GM12875 (cell line): ENCODE measurements at regions not wholly inside any gene's neighbourhood (a gene's known extent, or its start where the extent isn't known, plus 50 kb on each side); places are given as distances from the start of the nearest gene placed in this dataset.
A peak's percentile ranks its signal among the peaks of the same experiment; 100 is the strongest.

Experiments used
- H3K4me3 ChIP-seq: one replicate; pipeline ENCODE4 v1.5.1; 2011; ENCODE audit warnings: low read depth, low read length, control low read depth
- CTCF ChIP-seq: IDR thresholded peaks from 2 replicates; pipeline ENCODE4 v1.5.1; 2011; ENCODE audit warnings: low read depth, mild to moderate bottlenecking, control low read depth, inconsistent platforms, low read length, moderate library complexity, borderline replicate concordance; ENCODE audit not compliant: insufficient read depth

GRCh38 chr10:4517746-4518145 is 308.3 kb upstream of the AKR1E2 start:
- no peak overlapping the region for H3K4me3 ChIP-seq
- no peak for TF ChIP-seq CTCF

GRCh38 chr10:4515721-4516120 is 310.3 kb upstream of the AKR1E2 start:
- H3K4me3 ChIP-seq = no peak overlapping the region
- no peak for TF ChIP-seq CTCF

- no peak for TF ChIP-seq CTCF
- H3K4me3 ChIP-seq = peak overlapping the region; percentile 21
Observed at GRCh38 chr10:4514445-4515108, 311.4 kb upstream of the AKR1E2 start.

GRCh38 chr10:4512671-4513240 is 313.3 kb upstream of the AKR1E2 start:
- TF ChIP-seq CTCF = peak; percentile 20; the same call in 1 of the 2 replicates

GRCh38 chr10:4512196-4512595 is 313.8 kb upstream of the AKR1E2 start:
- no peak for TF ChIP-seq CTCF
- H3K4me3 ChIP-seq = no peak overlapping the region

More at GRCh38 chr10:4512671-4513240, 313.3 kb upstream of the AKR1E2 start:
- H3K4me3 ChIP-seq = no peak overlapping the region

GRCh38 chr10:4511509-4511908 is 314.5 kb upstream of the AKR1E2 start:
- no peak for TF ChIP-seq CTCF
- H3K4me3 ChIP-seq = no peak overlapping the region

GRCh38 chr10:4509405-4509804 is 316.6 kb upstream of the AKR1E2 start:
- H3K4me3 ChIP-seq = no peak overlapping the region
- no peak for TF ChIP-seq CTCF
